GM15510 (cell line): ENCODE measurements at regions not wholly inside any gene's neighbourhood (a gene's known extent, or its start where the extent isn't known, plus 50 kb on each side); places are given as distances from the start of the nearest gene placed in this dataset.

ENCODE experiments used
- POLR2A ChIP-seq: IDR thresholded peaks from 3 replicates; pipeline ENCODE4 v1.6.1; 2011; ENCODE audit warnings: borderline replicate concordance; ENCODE audit not compliant: insufficient read length; ENCODE audit errors: extremely low read depth

DNA sequence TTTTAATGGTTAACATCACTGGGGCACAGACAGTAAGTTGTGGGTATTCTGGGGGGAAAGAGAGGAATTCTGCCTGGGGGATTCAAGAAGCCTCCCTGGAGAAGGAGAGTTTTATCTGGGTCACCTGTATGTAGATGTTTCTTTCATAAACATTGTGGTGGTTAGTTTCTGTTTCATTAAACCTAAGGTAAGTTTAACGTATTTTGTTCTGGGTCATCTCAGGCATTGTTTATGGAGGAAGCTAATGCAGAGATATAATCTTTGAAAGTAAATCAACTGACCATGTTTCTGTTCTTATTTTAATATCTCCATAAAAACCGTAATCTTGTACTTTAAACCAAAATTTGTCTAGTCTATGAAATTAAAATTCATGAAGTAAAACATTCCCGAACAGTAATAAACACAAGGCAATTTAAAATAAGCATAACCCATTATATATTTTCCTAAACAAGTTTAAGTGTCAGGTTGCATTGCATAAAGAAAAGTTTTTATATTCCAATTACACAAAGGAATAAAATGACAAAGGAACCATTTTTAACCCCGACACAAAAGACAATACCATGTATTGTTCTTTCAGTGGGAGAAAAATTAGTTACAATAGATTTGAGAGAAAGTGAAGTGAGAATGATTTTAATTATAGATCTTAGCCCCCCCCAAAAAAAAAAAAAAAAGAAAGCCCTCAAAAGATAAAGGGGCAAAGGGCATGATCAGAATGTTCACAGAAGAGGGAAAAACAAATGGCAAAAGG is 274.6 kb upstream of the TBL1XR1 start:
- TF ChIP-seq POLR2A: no peak

DNA sequence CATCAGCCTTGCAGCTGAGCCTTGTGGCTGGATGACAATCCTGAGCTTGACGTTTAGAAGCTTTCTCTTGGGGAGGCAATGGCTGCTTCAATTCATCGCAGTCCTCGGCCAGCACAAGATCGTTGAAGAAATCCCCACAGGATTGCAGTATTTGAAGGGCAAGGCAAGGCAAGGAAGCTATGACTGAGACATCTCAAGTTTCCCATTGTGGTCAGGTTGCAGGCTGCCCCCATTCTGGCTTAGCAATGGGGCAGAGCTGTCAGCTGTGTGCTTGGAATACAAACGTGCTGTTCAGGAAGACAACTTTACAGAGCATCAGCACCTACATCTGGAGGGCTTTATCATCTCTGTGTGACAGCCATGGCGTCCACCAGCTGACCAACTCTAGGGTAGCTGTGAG is 275.9 kb upstream of the TBL1XR1 start:
- TF ChIP-seq POLR2A: no peak

DNA sequence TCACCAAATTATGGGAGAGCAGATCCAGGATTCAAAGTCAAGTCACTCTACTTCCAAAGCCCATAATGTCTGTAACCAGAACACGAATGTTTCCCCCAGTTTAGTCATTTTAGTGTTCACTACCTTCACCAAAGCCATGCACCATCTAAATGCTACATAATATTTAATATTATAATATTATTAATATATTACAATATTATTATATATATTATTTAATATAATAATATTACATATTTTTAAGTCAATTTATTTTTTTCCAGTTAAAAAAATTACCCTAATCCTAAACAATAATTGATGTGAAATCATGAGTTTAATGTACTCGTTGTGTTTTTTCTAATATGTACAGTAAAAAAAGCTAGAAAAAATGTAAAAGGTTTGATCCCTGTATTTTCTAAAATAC is 276.6 kb upstream of the TBL1XR1 start:
- no peak for TF ChIP-seq POLR2A

DNA sequence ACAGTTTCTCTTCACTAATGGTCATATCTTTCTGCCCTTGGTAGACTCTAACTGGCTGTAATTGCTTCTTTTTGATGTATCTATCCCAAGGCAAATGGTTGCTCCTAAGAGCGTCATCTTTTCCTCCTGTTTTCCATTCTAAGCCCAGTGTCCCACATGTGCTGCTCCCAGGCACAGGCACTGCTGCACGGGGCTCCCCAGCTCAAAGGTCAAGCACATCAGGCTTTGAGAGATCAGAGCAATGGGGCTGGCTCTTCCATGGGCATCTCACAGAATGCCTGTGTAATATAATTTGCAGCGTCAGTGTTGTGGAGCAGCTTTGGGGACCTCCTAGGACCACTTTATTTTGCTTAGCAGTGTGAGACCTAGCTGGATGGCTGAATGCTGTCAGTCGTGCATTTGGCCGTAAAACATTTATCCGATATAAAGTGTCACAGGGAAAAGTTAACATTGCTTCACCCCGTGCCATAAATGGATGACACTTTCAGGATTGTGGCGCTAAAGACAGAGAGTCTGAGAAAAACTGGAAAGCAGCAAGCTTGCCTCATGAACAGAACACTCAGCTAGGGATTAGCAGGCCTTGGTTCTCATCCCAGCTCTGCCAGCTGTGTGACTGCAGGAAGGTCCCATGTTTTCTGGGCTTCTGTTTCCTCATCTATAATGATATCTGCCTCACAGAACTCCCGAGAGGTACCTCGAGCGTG is 277.5 kb upstream of the TBL1XR1 start:
- no peak for TF ChIP-seq POLR2A

DNA sequence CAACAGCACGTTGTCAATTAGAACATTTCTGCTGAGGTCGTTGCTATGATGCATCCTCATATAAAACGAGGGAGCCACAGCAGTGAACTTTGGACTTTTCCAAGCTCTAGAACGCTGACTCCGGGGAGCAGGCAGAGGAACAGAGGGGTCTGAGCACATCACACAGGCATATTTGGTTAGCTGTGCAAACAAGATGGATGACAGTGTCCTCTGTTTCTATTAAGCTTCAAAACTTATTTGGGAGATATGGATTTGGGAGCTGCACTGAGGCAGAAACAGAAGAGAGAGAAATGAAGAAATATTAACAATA is 278.0 kb upstream of the TBL1XR1 start:
- TF ChIP-seq POLR2A: no peak

DNA sequence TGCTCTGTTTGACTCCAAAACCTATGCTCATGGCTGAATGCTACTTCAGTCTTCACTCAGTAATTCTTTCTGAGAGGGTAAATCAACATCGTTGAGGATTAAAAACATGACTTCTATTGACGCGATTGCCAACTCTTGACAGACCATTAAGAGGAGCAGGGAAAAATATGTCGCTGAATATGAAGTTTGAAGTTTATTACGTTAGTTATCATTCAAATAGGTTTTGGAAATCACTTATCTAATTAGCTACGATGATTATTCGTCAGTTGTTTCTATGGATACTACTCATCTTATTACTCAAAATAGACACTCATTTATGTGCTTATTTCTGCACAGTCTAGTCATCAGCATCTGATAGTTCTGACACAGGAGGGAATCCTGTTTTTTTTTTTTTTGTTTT is 279.2 kb upstream of the TBL1XR1 start:
- no peak for TF ChIP-seq POLR2A

DNA sequence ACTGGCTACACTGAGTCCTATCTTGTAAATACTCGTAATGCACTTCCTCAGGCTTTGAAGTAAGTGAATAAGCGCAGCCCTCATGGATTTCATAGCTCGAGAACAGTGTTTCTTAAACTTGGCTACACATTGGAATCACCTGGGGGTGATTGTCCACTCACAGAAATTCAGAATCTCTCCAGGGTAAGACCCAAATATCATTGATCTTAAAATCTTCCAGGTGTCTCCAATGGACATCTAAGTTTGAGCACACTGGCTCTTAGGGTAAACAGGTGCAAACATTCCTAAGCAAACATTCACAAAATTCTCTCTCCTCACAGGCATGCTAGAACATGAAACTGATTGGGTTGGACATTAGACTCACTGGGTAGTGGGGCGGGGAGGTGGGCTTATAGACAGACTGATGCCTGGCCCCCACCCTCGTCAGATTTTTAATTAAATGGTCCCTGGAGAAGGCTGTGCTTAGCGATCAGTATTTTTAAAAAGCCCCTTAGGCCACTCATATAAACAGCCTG is 279.7 kb upstream of the TBL1XR1 start:
- no peak for TF ChIP-seq POLR2A

DNA sequence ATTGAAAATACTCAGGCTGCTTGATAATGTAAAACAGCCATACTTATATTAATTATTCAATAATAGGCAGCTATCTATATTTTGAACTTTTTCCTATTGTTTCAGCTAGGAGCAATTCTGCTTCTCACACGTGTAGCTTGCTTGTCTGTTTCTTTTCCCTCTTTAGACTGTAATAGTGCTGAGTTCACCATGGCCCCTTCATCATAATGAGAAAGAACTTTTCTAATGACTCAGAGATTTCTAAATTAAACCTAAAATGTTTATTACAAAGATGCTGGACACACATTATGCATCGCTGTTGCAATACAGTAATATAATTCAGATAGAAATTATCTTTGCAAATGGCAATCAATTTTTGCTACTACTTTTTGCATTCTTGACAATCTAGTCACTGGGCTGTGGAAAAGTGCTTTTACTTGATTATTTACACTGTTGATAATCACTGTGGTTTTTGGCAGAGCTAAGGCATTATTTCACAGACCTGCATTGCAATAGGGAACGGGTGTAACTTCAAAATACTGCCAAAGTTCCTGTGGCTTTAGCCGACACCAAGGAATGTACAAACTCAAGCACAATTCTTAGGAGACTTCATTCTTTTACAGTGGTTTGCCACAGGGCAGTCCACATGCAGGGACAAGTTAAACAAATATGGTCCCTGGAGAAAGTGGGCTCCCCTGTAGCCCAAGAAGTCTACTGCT is 281.0 kb upstream of the TBL1XR1 start:
- no peak for TF ChIP-seq POLR2A

DNA sequence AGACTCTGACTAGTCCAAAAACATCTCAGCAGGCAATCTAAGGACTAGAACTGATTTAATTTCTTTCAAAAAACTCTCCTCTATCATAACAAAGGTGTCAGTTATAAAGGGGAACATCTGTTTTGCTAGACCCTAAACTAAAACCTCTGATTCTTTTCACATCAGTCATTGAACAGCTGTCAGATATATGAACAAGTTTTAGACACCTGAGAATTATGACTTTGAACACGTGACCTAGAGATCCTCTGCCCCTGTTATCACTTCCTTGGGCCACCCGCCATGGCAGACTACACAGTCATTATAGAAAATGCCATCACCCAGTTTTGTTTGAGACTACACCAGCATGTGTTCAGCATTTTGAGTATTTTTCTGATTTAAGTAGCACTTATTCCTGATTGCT is 282.3 kb upstream of the TBL1XR1 start:
- no peak for TF ChIP-seq POLR2A

DNA sequence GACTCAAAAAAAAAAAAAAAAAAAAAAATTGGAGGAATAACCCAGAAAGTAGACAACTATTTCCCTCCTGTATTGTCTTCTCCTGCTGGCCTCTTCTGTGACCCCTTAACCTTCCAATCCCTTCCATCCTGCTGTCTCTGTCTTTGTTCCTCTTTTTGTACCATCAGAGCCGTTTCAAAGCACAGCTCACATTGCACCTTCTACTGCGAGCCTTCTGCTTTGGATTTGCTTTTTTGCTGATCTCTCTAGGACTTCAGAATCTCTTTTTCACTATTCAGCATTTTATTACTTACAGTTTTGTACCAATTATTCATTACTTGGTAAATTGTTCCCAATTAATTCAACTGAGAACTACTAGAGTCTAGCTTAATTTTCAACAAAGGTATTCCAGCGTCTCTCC is 284.0 kb upstream of the TBL1XR1 start:
- no peak for TF ChIP-seq POLR2A

DNA sequence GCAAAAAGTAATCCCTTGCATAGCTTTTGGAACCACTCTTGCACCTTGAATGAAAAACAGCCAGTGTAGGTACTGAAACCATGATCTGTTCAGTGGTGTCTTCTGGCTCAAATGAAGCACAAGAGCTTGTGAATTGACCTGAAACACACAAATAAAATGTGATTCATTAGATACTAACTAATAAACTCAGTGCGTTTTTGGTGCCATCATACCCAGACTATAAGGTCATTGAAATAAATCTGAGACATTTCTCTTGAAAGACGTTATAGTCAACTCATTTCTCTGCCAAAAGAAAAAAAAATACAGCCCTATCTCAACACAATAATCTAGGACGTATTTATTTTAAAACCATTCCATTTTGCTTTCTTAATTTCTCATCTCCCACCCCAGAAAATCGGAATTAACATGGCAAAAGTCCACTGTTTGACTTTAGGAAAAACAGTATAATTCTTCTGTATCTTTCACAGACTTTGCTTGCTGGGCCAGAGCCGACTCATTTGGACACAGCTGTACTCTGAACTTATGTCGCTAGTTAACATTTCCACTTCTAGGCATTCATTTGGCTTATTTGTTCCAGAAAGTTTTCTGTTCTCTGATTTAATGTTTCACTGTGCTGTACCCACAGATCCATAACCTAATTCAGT is 284.9 kb upstream of the TBL1XR1 start:
- no peak for TF ChIP-seq POLR2A

DNA sequence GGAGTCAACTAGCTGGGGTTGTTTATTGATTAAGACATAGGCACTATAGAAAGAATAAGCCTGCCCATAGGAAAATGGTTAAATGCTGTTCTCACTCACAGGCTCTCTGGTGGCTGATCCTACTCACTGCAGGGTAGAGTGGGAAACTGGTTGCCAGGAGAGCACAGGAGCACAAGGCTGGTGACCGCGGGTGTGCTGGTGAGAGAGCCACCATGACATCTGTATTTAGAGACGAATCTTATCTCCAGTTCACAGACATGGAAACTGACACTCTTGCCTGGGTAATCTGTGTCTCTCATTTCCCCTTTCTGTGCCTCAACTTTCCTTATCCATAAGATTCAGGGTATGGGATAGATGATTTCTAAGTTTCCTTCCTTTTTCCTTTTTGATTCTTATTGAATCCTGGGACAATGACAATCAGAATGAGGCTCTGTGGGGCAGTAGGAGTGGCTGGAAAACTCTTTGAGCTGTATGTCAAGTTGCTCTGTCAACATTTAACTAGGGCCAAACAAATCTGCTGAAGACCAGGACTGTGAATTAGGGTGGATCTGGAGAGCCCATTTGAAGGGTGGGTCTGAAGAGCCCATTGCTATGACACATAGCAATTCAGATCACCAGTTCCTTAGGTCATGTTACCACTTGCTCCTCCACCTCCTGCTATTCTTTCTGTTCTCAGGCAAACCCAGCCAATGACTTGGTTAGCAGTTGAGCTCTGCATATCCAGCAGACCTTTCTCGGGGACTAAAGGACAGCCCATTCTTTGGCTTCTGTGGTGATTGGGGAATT is 286.1 kb upstream of the TBL1XR1 start:
- no peak for TF ChIP-seq POLR2A

DNA sequence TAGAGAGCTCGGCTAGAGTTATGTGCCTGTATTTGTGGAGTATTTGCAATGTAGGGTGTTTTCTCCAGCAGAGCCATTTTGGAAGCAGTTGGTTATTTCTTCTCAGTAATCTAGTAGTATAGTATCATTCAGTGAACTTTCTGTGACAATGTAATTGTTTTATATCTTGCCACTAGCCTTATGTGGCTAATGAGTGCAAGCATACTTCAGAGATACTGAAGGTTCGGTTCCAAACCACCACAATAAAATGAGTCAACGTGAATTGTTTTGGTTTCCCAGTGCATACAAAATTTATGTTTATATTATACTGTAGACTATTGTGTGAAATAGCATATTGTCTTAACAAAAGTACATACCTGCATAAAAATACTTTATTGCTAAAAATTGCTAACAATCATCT is 286.9 kb upstream of the TBL1XR1 start:
- no peak for TF ChIP-seq POLR2A

DNA sequence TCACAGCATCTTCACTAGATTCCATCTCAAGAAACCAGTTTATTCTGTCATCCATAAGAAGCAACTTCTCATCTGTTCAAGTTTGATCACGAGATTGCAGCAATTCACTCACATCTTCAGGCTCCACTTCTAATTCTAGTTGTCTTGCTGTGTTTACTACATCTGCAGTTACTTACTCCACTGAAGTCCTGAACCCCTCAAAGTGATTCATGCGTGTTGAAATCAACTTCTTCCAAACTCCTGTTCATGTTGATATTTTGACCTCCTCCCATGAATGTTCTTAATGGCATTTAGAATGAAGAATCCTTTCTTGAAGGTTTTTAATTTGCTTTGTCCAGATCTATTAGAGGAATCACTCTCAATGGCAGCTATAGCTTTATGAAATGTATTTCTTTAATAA is 287.6 kb upstream of the TBL1XR1 start:
- TF ChIP-seq POLR2A: no peak
